BE2C (cell line): ENCODE measurements at regions not wholly inside any gene's neighbourhood (a gene's known extent, or its start where the extent isn't known, plus 50 kb on each side); places are given as distances from the start of the nearest gene placed in this dataset.

Experiments used
- DNase-seq: peaks from one replicate; pipeline ENCODE4 v3.0.0-alpha.2; 2020
- H3K27me3 ChIP-seq: fragments of 250-450 bp; sonication (Bioruptor Pico); 2 replicates; pipeline ENCODE4 v1.5.1; 2020; ENCODE audit warnings: mild to moderate bottlenecking
- H3K36me3 ChIP-seq: fragments of 250-450 bp; sonication (Bioruptor Pico); 2 replicates; pipeline ENCODE4 v1.5.1; 2020; ENCODE audit warnings: mild to moderate bottlenecking
- H3K4me1 ChIP-seq: fragments of 250-450 bp; sonication (Bioruptor Pico); 2 replicates; pipeline ENCODE4 v1.5.1; 2020
- H3K4me3 ChIP-seq: 2 replicates; pipeline ENCODE4 v1.5.1; 2011; ENCODE audit warnings: low read depth, low read length
- H3K9me3 ChIP-seq: fragments of 250-450 bp; sonication (Bioruptor Pico); 2 replicates; pipeline ENCODE4 v1.5.1; 2020
- CTCF ChIP-seq: IDR thresholded peaks from 2 replicates; pipeline ENCODE4 v1.5.1; 2012; ENCODE audit warnings: mild to moderate bottlenecking, low read depth, low read length

DNA sequence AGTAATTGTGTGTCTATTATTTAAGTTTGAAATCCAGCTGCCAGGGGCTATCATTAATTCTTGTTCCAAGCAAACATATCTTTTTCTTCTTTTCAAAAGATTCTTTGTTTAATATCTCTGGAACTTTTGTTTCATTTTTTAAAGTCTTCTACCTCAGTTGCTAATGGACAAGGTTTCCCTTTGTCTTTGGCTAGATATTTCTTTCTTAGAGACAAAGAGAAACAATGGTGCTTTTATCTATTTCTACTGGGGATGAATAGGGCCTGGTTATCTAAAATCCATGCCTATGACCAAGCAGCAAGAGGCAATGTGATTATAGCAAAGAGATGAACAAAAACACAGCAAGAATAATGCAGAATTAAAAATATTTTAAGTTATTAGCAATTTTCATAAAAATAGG, 661.3 kb upstream of the KLF12 start:
- H3K4me3 ChIP-seq, result no peak overlapping the region
- peaks cover 18% of the 10 kb centered on the region for H3K4me1 ChIP-seq
- DNase-seq, result no peak
- H3K36me3 ChIP-seq, result no peaks in the 10 kb centered on the region
- no peaks in the 10 kb centered on the region; the same call in 1 of the 2 replicates for H3K9me3 ChIP-seq
- TF ChIP-seq CTCF, result no peak
- no peaks in the 10 kb centered on the region for H3K27me3 ChIP-seq

GRCh38 chr13:74794582-74794981, 660.4 kb upstream of the KLF12 start:
- no peak for DNase-seq

DNA sequence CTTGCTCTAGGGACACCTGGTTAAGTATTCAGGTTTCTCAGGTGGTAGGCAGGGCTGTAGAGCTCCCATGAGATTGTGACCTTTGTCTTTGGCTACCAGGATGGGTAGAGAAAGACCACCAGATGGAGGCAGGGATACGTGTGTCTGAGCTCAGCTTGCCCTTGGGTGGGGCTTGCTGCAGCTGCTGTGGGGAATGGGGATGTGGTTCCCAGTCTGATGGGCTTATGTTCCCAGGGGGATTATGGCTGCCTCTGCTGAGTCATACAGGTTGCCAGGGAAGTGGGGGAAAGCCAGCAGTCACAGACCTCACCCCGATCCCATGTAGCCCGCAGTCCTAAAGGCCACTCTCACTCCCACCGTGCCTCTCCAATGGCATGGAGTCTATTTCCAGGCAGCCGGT, 659.9 kb upstream of the KLF12 start:
- TF ChIP-seq CTCF, result no peak
- peaks cover 18% of the 10 kb centered on the region for H3K4me1 ChIP-seq
- peak; percentile 59 for DNase-seq

More at GRCh38 chr13:74794582-74794981, 660.4 kb upstream of the KLF12 start:
- Histone ChIP-seq H3K4me3 (no peak overlapping the region), H3K9me3 (no peaks in the 10 kb centered on the region; the same call in 1 of the 2 replicates), H3K4me1 (peaks cover 18% of the 10 kb centered on the region), H3K27me3 (no peaks in the 10 kb centered on the region), H3K36me3 (no peaks in the 10 kb centered on the region)
- peak; percentile 48 for TF ChIP-seq CTCF

DNA sequence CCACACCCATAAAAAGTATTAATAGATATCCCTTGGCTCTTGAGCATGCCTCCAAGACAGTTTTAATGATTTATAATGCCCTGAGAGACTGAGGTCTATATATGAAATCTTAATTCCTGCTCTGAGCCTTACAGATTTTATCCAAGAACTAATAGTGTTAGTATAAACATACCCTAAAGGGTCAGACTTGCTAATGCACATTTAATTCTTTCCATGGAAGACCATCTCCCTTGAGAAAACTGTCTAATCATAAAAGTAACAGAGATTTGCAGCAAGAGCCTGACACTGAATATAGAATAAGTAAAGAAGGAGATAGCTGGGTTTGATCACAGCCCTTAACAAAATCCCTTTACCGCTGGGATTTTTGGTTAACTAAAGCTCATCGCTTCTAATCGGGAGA, 650.8 kb upstream of the KLF12 start:
- H3K4me1 ChIP-seq, result no peaks in the 10 kb centered on the region
- no peaks in the 10 kb centered on the region for H3K9me3 ChIP-seq
- no peaks in the 10 kb centered on the region for H3K27me3 ChIP-seq
- TF ChIP-seq CTCF, result no peak
- H3K4me3 ChIP-seq, result no peak overlapping the region
- DNase-seq, result no peak
- no peaks in the 10 kb centered on the region for H3K36me3 ChIP-seq

More for the DNA sequence above, 659.9 kb upstream of the KLF12 start:
- Histone ChIP-seq H3K4me3 (no peak overlapping the region), H3K27me3 (no peaks in the 10 kb centered on the region), H3K36me3 (no peaks in the 10 kb centered on the region), H3K9me3 (no peaks in the 10 kb centered on the region; the same call in 1 of the 2 replicates)

DNA sequence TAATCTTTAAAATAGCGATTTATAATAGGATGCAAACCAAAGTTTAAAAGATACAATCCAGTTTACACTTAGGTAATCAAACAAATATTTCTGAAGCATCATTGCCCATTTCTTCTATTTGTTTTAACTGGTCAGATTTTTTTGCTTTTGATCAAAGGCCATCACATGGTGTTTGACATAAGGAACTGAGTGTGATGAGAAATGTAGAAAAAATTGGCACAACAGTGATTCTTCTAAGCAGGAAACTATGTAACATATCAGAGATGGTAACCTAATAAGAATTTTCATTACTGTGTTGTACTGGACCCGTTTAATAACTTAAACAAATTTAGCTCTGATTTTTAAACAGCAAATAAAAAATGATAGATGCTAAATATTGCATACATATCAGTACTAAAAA, 644.7 kb upstream of the KLF12 start:
- no peak for DNase-seq
- Histone ChIP-seq H3K9me3 (no peaks in the 10 kb centered on the region), H3K4me1 (no peaks in the 10 kb centered on the region), H3K27me3 (no peaks in the 10 kb centered on the region), H3K4me3 (no peak overlapping the region), H3K36me3 (no peaks in the 10 kb centered on the region)
- no peak for TF ChIP-seq CTCF

DNA sequence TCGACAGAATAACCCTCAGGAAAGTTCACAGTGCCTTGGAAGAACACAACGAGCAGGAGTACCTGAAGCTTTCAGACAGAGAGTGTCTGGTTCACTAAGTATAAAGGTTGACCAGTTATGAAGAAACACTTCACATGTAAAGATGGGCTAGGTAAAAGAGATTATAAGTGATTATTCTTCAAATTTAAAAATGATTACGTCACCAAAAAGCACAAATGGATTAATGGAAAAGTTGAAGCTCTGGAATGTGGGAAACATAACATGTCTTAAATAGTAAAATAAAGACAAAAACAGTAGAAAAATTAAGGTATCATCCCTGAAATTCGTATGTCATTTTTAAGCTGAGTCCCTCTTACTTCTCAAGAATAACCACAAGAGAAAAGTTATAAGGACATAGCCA, 643.9 kb upstream of the KLF12 start:
- Histone ChIP-seq H3K36me3 (no peaks in the 10 kb centered on the region), H3K4me3 (no peak overlapping the region), H3K4me1 (no peaks in the 10 kb centered on the region), H3K27me3 (no peaks in the 10 kb centered on the region), H3K9me3 (no peaks in the 10 kb centered on the region)
- DNase-seq, result no peak
- TF ChIP-seq CTCF, result no peak
